ENCODE measurements at regions not wholly inside any gene's neighbourhood (a gene's known extent, or its start where the extent isn't known, plus 50 kb on each side); places are given as distances from the start of the nearest gene placed in this dataset.

DNA sequence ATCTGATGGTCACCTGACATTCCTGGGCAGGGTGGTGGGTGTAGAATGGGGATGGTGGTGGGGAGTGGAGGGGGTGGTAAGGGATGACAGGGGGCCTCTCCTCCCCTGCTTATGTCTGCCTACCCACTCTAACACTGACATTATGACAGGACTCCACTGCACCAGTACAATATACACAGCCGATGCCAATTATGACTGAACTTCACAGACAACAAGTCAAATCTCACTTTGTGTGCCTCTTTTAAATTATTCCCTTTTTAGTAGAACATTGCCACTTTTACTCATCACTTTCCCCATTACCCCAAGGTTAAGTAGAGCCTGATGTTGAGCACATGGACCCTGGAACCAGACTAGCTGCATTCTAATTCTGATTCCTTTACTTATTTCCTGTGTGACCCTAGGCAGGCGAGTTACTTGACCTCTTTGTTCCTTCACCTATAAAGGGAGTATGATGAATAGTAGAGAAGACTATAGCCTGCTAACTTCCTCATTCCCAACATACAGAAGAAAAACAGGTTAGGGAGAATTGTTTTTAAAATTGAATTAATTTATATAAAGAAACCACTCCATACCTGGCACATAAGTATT, 464.7 kb downstream of the DMRT2 start:
- ATAC-seq (no peak), DNase-seq (no peak)
- Mint-ChIP-seq H3K27ac (no peak overlapping the region), H3K27me3 (peaks cover 18% of the 10 kb centered on the region), H3K4me3 (no peak overlapping the region), H3K4me1 (peaks cover 4% of the 10 kb centered on the region), H3K36me3 (ENCODE audit: low read depth) (no peaks in the 10 kb centered on the region)
- no peaks in the 10 kb centered on the region for H3K9me3 ChIP-seq (ENCODE audit: control insufficient read depth, low read length, poor library complexity, severe bottlenecking)

DNA sequence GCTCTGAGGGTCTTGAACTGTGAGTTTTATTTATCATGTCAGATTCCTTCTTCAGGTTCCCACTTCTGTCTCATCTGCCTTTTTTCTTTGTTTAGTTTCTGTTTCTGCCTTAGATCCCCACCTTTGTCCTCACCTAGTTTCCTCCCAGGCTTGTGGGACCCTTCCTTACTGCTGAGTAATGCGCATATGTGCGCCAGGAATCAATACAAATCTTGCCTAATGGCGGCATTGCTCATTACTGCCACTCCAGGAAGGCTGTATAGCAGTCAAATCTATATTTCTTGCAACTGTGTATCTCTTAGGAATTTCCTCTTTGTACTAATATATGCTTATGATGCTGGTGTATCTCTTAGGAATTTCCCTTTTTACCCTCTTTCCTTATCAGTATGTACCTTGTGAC, 465.4 kb downstream of the DMRT2 start:
- peaks cover 4% of the 10 kb centered on the region for H3K4me1 Mint-ChIP-seq
- no peaks in the 10 kb centered on the region for H3K9me3 ChIP-seq (ENCODE audit: control insufficient read depth, low read length, poor library complexity, severe bottlenecking)
- H3K27me3 Mint-ChIP-seq, result peaks cover 18% of the 10 kb centered on the region
- ATAC-seq, result no peak
- H3K36me3 Mint-ChIP-seq (ENCODE audit: low read depth), result no peaks in the 10 kb centered on the region
- H3K4me3 Mint-ChIP-seq, result no peak overlapping the region
- H3K27ac Mint-ChIP-seq, result no peak overlapping the region
- no peak for DNase-seq

DNA sequence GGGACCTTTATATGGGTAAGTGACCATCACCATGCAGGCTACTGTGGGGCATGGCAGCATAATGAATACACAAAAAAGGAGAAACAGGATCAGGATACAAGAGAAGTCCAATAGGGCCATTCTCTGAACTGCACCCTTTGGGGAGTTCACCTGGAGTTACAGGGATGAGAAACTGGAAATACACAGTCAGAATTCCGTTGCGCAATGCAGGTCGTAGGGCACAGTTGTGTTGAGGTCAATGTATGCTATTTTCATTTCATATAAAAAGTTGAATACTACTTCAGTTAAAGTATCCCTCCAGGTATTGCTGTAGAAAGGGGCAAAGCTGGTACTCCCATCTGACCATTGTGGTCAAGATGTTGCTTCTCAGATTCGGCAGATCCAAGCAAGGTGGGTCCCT, 471.4 kb downstream of the DMRT2 start:
- H3K4me3 Mint-ChIP-seq, result no peak overlapping the region
- no peaks in the 10 kb centered on the region for H3K36me3 Mint-ChIP-seq (ENCODE audit: low read depth)
- DNase-seq (no peak), ATAC-seq (no peak)
- no peak overlapping the region for H3K27ac Mint-ChIP-seq
- peaks cover 7% of the 10 kb centered on the region for H3K27me3 Mint-ChIP-seq
- H3K9me3 ChIP-seq (ENCODE audit: control insufficient read depth, low read length, poor library complexity, severe bottlenecking), result no peaks in the 10 kb centered on the region
- no peaks in the 10 kb centered on the region for H3K4me1 Mint-ChIP-seq

DNA sequence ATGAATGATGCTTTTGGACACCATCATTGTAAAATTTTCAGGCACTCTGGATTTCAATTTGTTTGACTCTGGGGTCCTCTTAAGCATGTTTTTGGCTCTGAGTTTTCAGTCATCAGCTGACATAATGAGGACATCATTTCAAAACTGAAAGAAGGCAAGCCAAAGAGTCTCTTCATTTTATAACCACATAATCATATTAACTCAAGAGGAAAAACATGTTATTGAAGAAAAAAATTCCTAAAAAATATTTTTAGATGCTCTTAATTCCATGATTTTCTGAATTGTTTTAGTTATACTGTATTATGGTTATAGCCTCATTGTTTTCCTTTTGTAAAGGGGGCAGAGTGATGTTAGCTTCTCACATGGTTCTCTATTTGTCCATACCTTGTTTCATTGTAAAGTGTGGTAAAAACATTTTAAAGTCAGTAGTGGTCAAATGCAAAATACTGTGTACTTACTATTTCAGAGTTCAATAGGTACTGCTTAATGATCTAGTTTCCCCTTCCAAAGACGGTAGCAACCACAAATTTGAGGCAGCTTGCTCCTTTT, 472.1 kb downstream of the DMRT2 start:
- no peak overlapping the region for H3K27ac Mint-ChIP-seq
- H3K4me3 Mint-ChIP-seq, result no peak overlapping the region
- DNase-seq (no peak), ATAC-seq (no peak)
- no peaks in the 10 kb centered on the region for H3K36me3 Mint-ChIP-seq (ENCODE audit: low read depth)
- no peaks in the 10 kb centered on the region for H3K4me1 Mint-ChIP-seq
- peaks cover 7% of the 10 kb centered on the region for H3K27me3 Mint-ChIP-seq
- H3K9me3 ChIP-seq (ENCODE audit: control insufficient read depth, low read length, poor library complexity, severe bottlenecking), result no peaks in the 10 kb centered on the region

DNA sequence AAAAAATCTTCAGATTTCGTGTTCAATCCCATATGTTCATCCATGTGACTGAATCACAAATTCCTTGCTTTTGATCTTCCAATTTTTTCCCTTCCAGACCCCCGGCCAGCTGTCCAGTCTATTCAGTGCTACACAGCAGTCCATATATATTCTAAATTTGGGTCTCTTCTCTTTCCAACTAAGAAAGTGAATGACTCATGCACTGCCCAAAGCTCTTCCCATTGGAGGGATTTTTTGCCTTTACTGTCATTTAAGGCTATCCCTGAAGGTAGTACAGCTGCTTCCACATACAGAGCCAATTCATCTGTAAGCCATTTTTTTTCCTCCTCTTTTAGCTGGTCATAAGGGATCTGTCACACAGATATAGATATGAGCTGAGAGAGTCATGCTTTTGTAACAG, 478.3 kb downstream of the DMRT2 start:
- no peaks in the 10 kb centered on the region for H3K4me1 Mint-ChIP-seq

DNA sequence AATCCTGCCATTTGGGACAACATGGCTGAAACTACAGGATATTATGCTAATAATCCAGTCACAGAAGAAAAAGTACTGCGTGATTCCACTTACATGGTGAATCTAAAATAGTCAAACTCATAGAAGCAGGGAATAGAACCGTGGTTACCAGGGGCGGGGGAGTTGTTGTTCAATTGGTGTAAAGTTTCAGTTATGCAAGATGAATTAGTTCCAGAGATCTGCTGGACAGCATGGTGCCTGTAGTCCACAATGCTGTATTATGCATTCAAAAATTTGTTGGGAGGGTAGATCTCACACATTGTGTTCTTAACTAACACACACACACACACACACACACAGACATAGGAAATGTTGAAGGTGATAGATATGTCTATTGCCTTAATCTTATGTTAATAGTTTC, 480.5 kb downstream of the DMRT2 start:
- Mint-ChIP-seq H3K27me3 (no peaks in the 10 kb centered on the region), H3K27ac (no peak overlapping the region), H3K4me3 (no peak overlapping the region), H3K4me1 (no peaks in the 10 kb centered on the region), H3K36me3 (ENCODE audit: low read depth) (no peaks in the 10 kb centered on the region)
- H3K9me3 ChIP-seq (ENCODE audit: control insufficient read depth, low read length, poor library complexity, severe bottlenecking), result no peaks in the 10 kb centered on the region
- no peak for DNase-seq
- no peak for ATAC-seq

More for the DNA sequence above, 478.3 kb downstream of the DMRT2 start:
- no peaks in the 10 kb centered on the region for H3K9me3 ChIP-seq (ENCODE audit: control insufficient read depth, low read length, poor library complexity, severe bottlenecking)
- ATAC-seq (no peak), DNase-seq (no peak)
- no peaks in the 10 kb centered on the region for H3K27me3 Mint-ChIP-seq
- H3K4me3 Mint-ChIP-seq, result no peak overlapping the region
- H3K27ac Mint-ChIP-seq, result no peak overlapping the region
- H3K36me3 Mint-ChIP-seq (ENCODE audit: low read depth), result no peaks in the 10 kb centered on the region

DNA sequence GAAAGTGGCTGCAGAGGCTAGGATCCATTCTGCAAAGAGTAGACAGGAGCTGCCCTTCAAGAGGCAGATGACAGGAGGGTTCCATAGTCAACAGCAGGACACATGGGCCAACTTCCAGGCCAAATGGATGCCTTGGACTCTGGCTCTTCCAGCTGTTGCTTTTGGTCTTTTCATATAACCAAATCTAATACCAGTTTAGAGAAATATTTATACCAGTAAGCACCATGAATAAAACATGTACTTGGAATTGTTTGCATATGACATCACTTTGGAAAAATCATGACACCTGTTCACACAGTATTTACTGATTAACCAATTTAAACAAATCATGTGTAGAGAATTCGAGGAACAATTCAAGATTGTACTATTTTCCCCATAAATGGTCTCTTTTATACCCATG, 481.3 kb downstream of the DMRT2 start:
- no peaks in the 10 kb centered on the region for H3K9me3 ChIP-seq (ENCODE audit: control insufficient read depth, low read length, poor library complexity, severe bottlenecking)
- no peaks in the 10 kb centered on the region for H3K27me3 Mint-ChIP-seq
- ATAC-seq, result no peak
- H3K4me1 Mint-ChIP-seq, result no peaks in the 10 kb centered on the region
- no peak overlapping the region for H3K27ac Mint-ChIP-seq
- H3K4me3 Mint-ChIP-seq, result no peak overlapping the region
- DNase-seq, result no peak
- no peaks in the 10 kb centered on the region for H3K36me3 Mint-ChIP-seq (ENCODE audit: low read depth)

DNA sequence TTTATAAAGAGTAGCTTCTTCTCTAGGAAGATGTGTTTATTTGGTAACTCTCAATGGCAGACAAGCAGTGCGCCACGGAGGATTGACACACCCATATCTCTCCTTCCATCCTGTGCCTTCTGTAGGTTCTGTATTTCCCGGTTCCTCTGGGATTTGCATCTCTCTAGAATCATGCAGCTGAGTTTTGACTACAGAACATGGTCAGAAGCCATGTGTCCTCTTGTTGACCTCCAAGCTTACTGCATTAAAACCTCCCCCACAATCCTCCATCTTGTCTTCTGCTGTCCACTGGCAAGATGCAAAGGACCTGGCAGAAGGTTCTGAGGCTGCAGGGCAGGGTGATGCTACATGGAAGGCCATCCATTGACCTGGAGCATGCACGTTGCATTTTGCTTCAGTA, 482.0 kb downstream of the DMRT2 start:
- no peak for ATAC-seq
- no peak overlapping the region for H3K4me3 Mint-ChIP-seq
- no peak overlapping the region for H3K27ac Mint-ChIP-seq
- no peaks in the 10 kb centered on the region for H3K27me3 Mint-ChIP-seq
- no peaks in the 10 kb centered on the region for H3K4me1 Mint-ChIP-seq
- H3K36me3 Mint-ChIP-seq (ENCODE audit: low read depth), result no peaks in the 10 kb centered on the region
- DNase-seq, result no peak
- no peaks in the 10 kb centered on the region for H3K9me3 ChIP-seq (ENCODE audit: control insufficient read depth, low read length, poor library complexity, severe bottlenecking)

DNA sequence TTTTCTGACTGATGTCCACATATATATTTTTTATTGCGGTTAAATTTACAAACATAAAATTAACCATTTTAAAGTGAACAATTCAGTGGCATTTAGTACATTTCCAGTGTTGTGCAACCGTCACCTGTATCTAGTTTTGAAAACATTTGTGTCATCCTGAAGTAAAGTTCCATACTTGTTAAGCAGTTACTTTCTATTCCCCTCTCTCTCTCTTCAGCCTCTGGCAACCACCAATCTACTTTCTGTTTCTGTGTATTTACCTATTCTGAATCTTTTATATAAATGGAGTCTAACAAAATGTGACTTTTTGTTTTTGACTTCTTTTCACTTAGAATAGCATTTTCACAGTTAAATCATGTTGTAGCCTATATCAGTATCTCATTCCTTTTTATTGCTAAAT, 480.1 kb upstream of the SMARCA2 start:
- H3K27me3 Mint-ChIP-seq, result no peaks in the 10 kb centered on the region
- no peaks in the 10 kb centered on the region for H3K4me1 Mint-ChIP-seq
- no peak overlapping the region for H3K27ac Mint-ChIP-seq
- no peaks in the 10 kb centered on the region for H3K9me3 ChIP-seq (ENCODE audit: control insufficient read depth, low read length, poor library complexity, severe bottlenecking)
- ATAC-seq (no peak), DNase-seq (no peak)
- H3K4me3 Mint-ChIP-seq, result no peak overlapping the region
- no peaks in the 10 kb centered on the region for H3K36me3 Mint-ChIP-seq (ENCODE audit: low read depth)

DNA sequence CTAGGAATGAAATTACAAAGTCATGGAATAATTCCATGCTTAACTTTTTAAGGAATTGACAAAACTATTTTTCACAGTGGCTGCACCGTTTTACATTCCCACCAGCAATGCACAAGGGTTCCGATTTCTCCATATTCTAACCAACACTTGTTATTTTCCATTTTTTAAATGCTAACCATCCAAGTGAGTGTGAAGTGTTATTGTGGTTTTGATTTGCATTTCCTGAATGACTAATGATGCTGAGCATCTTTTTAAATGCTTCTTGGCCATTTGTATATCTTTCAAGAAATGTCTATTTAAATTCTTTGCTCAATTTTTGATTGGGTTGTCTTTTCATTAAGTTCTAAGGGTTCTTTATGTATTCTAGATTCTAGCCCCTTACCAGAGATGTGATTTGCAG, 479.5 kb upstream of the SMARCA2 start:
- H3K9me3 ChIP-seq (ENCODE audit: control insufficient read depth, low read length, poor library complexity, severe bottlenecking), result no peaks in the 10 kb centered on the region
- no peak for DNase-seq
- no peaks in the 10 kb centered on the region for H3K36me3 Mint-ChIP-seq (ENCODE audit: low read depth)
- no peaks in the 10 kb centered on the region for H3K4me1 Mint-ChIP-seq
- H3K27me3 Mint-ChIP-seq, result no peaks in the 10 kb centered on the region
- H3K27ac Mint-ChIP-seq, result no peak overlapping the region
- H3K4me3 Mint-ChIP-seq, result no peak overlapping the region
- ATAC-seq, result no peak

DNA sequence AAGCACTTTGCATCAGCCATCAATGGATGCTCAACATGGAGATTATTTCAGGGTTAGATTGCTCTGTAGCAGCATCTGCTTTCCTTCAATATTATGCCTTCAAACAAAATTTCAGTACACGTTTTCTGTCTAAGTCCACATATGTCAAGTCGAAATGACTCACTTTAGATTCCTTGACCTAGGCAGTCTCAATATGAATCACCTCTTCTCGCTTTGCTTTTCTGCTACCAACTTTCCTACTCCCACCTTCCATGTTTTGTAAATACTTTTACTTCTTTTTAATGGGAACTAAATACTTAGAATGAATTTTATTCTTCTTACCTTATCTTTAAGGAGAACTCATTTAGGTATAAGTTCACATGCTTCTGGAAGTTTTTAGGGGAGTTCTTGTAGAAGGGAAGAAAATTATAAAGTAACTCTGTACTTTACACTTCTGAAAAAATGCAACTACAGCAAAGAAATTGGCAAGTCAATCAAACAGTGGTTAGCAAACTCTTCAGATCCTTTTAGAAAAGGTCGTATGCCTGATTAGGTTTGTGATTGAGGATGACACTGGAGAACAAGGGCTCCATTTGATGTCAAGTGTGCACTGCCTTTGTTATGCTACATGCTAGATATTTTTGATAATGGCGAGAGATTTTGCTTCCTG, 478.5 kb upstream of the SMARCA2 start:
- DNase-seq, result no peak
- no peak for ATAC-seq
- H3K4me3 Mint-ChIP-seq, result no peak overlapping the region
- no peaks in the 10 kb centered on the region for H3K9me3 ChIP-seq (ENCODE audit: control insufficient read depth, low read length, poor library complexity, severe bottlenecking)
- H3K4me1 Mint-ChIP-seq, result no peaks in the 10 kb centered on the region
- H3K36me3 Mint-ChIP-seq (ENCODE audit: low read depth), result no peaks in the 10 kb centered on the region
- H3K27ac Mint-ChIP-seq, result no peak overlapping the region
- no peaks in the 10 kb centered on the region for H3K27me3 Mint-ChIP-seq

DNA sequence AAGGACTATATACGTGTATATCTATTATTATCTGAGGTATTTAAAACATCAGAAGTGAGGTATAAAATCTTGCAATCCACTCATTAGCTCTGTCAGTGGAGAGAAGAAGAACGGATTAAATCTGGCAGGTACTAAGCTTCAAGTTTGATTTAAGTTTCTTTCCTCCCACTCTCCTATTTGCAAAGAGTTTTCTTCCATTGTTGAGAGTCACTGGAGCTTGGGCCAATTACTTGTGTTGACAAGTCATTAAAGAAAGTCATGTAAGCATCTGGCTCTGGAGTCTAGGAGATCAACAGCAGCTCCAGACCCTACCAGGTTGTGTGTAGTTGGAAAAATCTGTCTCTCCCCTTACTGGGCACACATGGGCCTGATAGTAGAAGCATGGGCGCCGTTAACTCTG, 476.8 kb upstream of the SMARCA2 start:
- no peaks in the 10 kb centered on the region for H3K27me3 Mint-ChIP-seq
- H3K4me3 Mint-ChIP-seq, result no peak overlapping the region
- H3K27ac Mint-ChIP-seq, result no peak overlapping the region
- ATAC-seq (no peak), DNase-seq (no peak)
- H3K36me3 Mint-ChIP-seq (ENCODE audit: low read depth), result no peaks in the 10 kb centered on the region
- no peaks in the 10 kb centered on the region for H3K9me3 ChIP-seq (ENCODE audit: control insufficient read depth, low read length, poor library complexity, severe bottlenecking)
- no peaks in the 10 kb centered on the region for H3K4me1 Mint-ChIP-seq

DNA sequence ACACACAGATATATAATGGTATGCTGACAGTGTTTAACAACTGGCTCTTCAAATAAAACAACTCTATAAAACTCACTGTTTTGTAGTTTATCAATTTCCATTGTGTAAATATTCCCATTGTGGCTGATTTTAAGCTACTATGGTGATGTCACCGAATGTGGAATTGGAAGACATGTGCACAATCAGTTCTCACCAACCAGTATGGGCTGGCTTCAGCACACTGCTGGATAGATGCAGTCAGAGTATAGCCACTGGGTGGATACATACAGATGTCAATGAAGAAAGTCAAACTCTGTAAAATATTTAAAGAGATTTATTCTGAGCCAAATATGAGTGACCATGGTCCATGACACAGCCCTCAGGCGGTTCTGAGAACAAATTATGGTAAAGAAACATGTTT, 475.9 kb upstream of the SMARCA2 start:
- no peaks in the 10 kb centered on the region for H3K4me1 Mint-ChIP-seq

DNA sequence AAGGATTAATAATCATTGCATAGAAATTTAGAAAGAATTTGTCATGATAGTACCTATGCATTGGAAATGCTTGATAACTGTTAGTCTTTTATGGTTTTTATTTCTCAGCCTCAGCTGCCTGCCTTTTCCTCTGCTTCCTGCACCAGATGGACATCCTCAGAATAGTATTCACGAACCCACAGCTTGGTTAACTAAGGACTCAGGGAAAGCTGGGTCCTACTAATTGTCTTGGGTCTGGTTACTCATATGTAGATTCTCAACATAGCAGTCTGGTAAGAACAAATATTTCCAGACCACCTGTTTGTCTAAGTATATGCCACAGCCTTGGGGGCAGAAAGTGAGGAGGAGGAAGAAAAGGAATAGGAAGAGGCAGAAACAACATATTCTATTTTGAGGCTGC, 464.5 kb upstream of the SMARCA2 start:
- H3K4me3 Mint-ChIP-seq, result no peak overlapping the region
- peaks cover 12% of the 10 kb centered on the region for H3K27me3 Mint-ChIP-seq
- no peaks in the 10 kb centered on the region for H3K9me3 ChIP-seq (ENCODE audit: control insufficient read depth, low read length, poor library complexity, severe bottlenecking)
- H3K27ac Mint-ChIP-seq, result no peak overlapping the region
- ATAC-seq, result no peak
- no peak for DNase-seq
- no peaks in the 10 kb centered on the region for H3K4me1 Mint-ChIP-seq
- no peaks in the 10 kb centered on the region for H3K36me3 Mint-ChIP-seq (ENCODE audit: low read depth)

More for the DNA sequence above, 475.9 kb upstream of the SMARCA2 start:
- ATAC-seq, result no peak
- Mint-ChIP-seq H3K27me3 (no peaks in the 10 kb centered on the region), H3K36me3 (ENCODE audit: low read depth) (no peaks in the 10 kb centered on the region), H3K27ac (no peak overlapping the region), H3K4me3 (no peak overlapping the region)
- DNase-seq, result no peak
- H3K9me3 ChIP-seq (ENCODE audit: control insufficient read depth, low read length, poor library complexity, severe bottlenecking), result no peaks in the 10 kb centered on the region
